ENCODE measurements at regions not wholly inside any gene's neighbourhood (a gene's known extent, or its start where the extent isn't known, plus 50 kb on each side); places are given as distances from the start of the nearest gene placed in this dataset.

DNA sequence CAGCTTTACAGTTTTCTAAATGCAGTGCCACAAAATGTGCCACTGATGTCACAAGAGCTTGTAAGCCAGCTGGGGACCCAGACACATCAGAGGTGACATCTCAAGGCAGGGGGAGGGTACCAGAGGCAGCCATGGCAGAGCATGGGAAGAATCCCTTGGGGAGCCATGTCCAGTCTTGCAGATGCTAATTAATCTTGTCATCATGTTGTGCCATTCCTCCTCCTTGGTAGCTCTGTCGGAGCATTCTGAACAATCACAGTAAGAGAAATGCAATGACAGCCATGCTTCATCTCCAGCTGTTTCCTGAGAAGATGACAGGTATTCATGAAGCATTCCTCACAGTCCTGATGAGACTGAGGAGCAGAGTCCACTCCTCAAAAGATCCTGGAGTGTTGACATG, 287.9 kb downstream of the RPAP3 start:
- Histone ChIP-seq H2AFZ (ENCODE audit: low read length) (no peak overlapping the region), H3K79me2 (ENCODE audit: insufficient read depth, low read length) (no peaks in the 10 kb centered on the region), H3K9me3 (ENCODE audit: low read length) (no peaks in the 10 kb centered on the region), H3K9ac (ENCODE audit: insufficient read depth, low read depth, low read length) (no peak overlapping the region), H3K36me3 (replicated peaks in 1 of 2; ENCODE audit: control insufficient read depth in 1 of 2, insufficient read depth in 2 of 2, low read length in 2 of 2) (no peaks in the 10 kb centered on the region), H3K4me1 (ENCODE audit: insufficient read depth, low read length) (no peaks in the 10 kb centered on the region), H4K20me1 (ENCODE audit: insufficient read depth, low read length) (no peaks in the 10 kb centered on the region), H3K4me2 (ENCODE audit: low read depth, low read length) (no peak overlapping the region), H3K27ac (ENCODE audit: extremely low read length, insufficient read depth, low read length) (no peak overlapping the region), H3K27me3 (ENCODE audit: control insufficient read depth in 1 of 2, insufficient read depth in 2 of 2, low read length in 2 of 2) (no peaks in the 10 kb centered on the region; a peak in 1 of 5 replicates), H3K4me3 (replicated peaks in 1 of 3; ENCODE audit: insufficient read depth in 1 of 3, low read depth in 2 of 3, low read length in 3 of 3) (no peak overlapping the region)
- no peak for FAIRE-seq
- ATAC-seq, result no peak
- CTCF ChIA-PET (ENCODE audit: low intra/inter-chr PET ratio, low total read pairs), result no interaction called here
- intact Hi-C loops (cut with micrococcal nuclease; ENCODE audit: unreplicated experiment) (no loop called here), in situ Hi-C loops (cut with HindIII; ENCODE audit: extremely low pct_ligation_motif_present, low pct_unique_long_range_greater_than_20kb) (no loop called here)
- POLR2A ChIA-PET, result no interaction called here
- 83% methylated on average over 1 of the region's 1 CpG for WGBS (ENCODE audit: low lambda C conversion rate)
- DNase-seq (ENCODE audit: low spot score), result no peak
- no TSS peak for BruUV-seq (replicated peaks)
- TF ChIP-seq NONO (IDR thresholded peaks at IDR 0.05) (no peak), NONO (CRISPR knock-in tag; conservative IDR thresholded peaks at IDR 0.05) (no peak), ISL2 (CRISPR knock-in tag; IDR thresholded peaks at IDR 0.05) (no peak)

DNA sequence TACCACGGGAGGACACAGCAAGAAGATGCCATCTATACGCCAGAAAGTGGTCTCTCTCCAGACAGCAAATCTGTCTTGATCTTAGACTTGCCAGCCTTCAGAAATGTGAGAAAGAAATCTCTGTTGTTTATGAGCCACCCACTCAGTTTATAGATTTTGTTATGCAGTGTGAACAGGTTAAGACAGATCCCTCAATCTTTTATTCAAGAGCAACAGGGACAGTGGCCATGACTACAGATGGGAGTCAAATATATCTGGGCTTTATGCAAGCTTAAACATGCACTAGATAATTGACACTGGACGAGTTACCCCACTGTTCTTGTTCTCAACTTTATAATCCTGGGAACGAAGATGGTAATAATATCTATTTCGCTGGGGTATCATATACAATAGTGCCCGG, 288.7 kb downstream of the RPAP3 start:
- Histone ChIP-seq H3K27me3 (ENCODE audit: control insufficient read depth in 1 of 2, insufficient read depth in 2 of 2, low read length in 2 of 2) (no peaks in the 10 kb centered on the region; a peak in 1 of 5 replicates), H2AFZ (ENCODE audit: low read length) (no peak overlapping the region), H3K4me1 (ENCODE audit: insufficient read depth, low read length) (no peaks in the 10 kb centered on the region), H3K36me3 (replicated peaks in 1 of 2; ENCODE audit: control insufficient read depth in 1 of 2, insufficient read depth in 2 of 2, low read length in 2 of 2) (no peaks in the 10 kb centered on the region), H3K9ac (ENCODE audit: insufficient read depth, low read depth, low read length) (no peak overlapping the region), H3K4me3 (replicated peaks in 1 of 3; ENCODE audit: insufficient read depth in 1 of 3, low read depth in 2 of 3, low read length in 3 of 3) (no peak overlapping the region), H4K20me1 (ENCODE audit: insufficient read depth, low read length) (no peaks in the 10 kb centered on the region), H3K79me2 (ENCODE audit: insufficient read depth, low read length) (no peaks in the 10 kb centered on the region), H3K27ac (ENCODE audit: extremely low read length, insufficient read depth, low read length) (no peak overlapping the region), H3K4me2 (ENCODE audit: low read depth, low read length) (no peak overlapping the region), H3K9me3 (ENCODE audit: low read length) (no peaks in the 10 kb centered on the region)
- intact Hi-C loops (cut with micrococcal nuclease; ENCODE audit: unreplicated experiment) (no loop called here), in situ Hi-C loops (cut with HindIII; ENCODE audit: extremely low pct_ligation_motif_present, low pct_unique_long_range_greater_than_20kb) (no loop called here)
- FAIRE-seq (no peak), DNase-seq (ENCODE audit: low spot score) (no peak), ATAC-seq (no peak)
- ChIA-PET POLR2A (no interaction called here), CTCF (ENCODE audit: low intra/inter-chr PET ratio, low total read pairs) (no interaction called here)
- WGBS (ENCODE audit: low lambda C conversion rate), result 2% methylated on average over 6 of the region's 6 CpGs
- no TSS peak for BruUV-seq (replicated peaks)
- TF ChIP-seq ZNF615 (CRISPR knock-in tag; IDR thresholded peaks at IDR 0.05; ENCODE audit: borderline replicate concordance), result no peak
- TF ChIP-seq RFXAP (CRISPR knock-in tag; IDR thresholded peaks at IDR 0.05; ENCODE audit: borderline replicate concordance), result no peak
- TF ChIP-seq ZNF44 (CRISPR knock-in tag; IDR thresholded peaks at IDR 0.05), result no peak
- TF ChIP-seq, protein P1, sequence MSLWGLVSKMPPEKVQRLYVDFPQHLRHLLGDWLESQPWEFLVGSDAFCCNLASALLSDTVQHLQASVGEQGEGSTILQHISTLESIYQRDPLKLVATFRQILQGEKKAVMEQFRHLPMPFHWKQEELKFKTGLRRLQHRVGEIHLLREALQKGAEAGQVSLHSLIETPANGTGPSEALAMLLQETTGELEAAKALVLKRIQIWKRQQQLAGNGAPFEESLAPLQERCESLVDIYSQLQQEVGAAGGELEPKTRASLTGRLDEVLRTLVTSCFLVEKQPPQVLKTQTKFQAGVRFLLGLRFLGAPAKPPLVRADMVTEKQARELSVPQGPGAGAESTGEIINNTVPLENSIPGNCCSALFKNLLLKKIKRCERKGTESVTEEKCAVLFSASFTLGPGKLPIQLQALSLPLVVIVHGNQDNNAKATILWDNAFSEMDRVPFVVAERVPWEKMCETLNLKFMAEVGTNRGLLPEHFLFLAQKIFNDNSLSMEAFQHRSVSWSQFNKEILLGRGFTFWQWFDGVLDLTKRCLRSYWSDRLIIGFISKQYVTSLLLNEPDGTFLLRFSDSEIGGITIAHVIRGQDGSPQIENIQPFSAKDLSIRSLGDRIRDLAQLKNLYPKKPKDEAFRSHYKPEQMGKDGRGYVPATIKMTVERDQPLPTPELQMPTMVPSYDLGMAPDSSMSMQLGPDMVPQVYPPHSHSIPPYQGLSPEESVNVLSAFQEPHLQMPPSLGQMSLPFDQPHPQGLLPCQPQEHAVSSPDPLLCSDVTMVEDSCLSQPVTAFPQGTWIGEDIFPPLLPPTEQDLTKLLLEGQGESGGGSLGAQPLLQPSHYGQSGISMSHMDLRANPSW (CRISPR knock-in tag; IDR thresholded peaks at IDR 0.05; ENCODE audit: borderline replicate concordance), result no peak
- TF ChIP-seq, protein P2, sequence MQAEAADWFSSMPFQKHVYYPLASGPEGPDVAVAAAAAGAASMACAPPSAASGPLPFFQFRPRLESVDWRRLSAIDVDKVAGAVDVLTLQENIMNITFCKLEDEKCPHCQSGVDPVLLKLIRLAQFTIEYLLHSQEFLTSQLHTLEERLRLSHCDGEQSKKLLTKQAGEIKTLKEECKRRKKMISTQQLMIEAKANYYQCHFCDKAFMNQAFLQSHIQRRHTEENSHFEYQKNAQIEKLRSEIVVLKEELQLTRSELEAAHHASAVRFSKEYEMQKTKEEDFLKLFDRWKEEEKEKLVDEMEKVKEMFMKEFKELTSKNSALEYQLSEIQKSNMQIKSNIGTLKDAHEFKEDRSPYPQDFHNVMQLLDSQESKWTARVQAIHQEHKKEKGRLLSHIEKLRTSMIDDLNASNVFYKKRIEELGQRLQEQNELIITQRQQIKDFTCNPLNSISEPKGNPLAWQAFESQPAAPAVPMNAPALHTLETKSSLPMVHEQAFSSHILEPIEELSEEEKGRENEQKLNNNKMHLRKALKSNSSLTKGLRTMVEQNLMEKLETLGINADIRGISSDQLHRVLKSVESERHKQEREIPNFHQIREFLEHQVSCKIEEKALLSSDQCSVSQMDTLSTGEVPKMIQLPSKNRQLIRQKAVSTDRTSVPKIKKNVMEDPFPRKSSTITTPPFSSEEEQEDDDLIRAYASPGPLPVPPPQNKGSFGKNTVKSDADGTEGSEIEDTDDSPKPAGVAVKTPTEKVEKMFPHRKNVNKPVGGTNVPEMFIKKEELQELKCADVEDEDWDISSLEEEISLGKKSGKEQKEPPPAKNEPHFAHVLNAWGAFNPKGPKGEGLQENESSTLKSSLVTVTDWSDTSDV (CRISPR knock-in tag; IDR thresholded peaks at IDR 0.05), result no peak
- no peak for TF ChIP-seq ZNF326 (CRISPR knock-in tag; IDR thresholded peaks at IDR 0.05; ENCODE audit: borderline replicate concordance)
- TF ChIP-seq SMYD3 (CRISPR knock-in tag; IDR thresholded peaks at IDR 0.05), result no peak

Measured in HepG2 (cell line).